Esophagus mucosa (tissue), 1 donor: ENCODE measurements at regions not wholly inside any gene's neighbourhood (a gene's known extent, or its start where the extent isn't known, plus 50 kb on each side); places are given as distances from the start of the nearest gene placed in this dataset.

ENCODE experiments used
- ATAC-seq: fragments of 200-7000 bp; cut with Tn5 transposase; one replicate; pipeline ENCODE4 v1.9.1; 2020
- donor health status: DM: yes; HTN: yes; CAD: no.

- ATAC-seq = no peak
These were observed 244.7 kb downstream of the KCNS3 start for GRCh38 chr2:18123211-18123570.

DNA sequence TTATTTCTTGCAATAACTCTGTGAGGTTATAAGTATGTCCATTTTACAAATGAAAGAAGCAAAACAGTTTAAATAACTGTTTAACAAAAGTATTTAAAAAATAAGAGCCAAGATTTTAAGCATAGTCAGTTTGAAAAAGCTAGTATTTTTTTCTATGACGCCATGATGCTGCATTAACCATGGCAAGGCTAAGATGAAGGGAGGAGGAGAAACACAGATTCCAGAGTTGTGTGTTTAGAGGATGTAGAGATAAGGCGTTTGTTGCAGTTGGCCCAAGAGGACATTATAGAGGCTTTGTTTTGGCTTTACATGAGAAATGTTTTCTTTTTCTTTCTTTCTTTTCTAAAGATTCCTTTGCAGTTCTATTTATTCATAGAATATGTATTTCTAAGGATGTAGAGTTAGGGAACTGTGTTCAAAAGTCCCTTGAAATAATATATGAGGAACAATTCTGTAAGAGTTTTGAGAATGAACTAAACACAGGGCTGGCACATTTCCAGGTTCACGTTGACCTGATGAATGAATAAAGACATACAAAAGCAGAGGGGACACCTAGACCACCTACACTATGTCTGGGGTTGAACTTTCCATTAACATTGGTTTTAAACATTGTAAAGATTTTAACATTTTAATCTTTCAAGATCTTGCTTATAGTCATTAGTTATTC lies 244.2 kb downstream of the KCNS3 start:
- no peak for ATAC-seq

DNA sequence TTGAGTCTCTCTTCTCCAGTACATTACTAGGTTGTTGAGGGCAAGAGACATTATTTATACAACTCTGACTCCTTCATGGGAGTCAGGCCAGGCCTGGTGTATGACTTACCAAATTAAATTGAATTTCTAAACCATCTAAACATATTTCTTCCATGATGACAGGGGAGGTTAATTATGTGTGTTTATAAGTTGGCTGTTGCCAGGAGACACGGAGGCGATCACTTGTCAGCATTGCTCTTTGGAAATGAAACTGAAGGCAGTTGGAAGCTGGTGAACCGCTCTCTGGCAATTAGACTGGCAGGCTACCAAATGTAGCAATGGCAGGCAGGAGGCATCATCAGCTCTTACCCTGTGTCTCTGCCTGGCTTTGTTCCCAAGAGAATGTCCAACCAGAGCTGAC lies 241.4 kb downstream of the KCNS3 start:
- ATAC-seq = no peak

DNA sequence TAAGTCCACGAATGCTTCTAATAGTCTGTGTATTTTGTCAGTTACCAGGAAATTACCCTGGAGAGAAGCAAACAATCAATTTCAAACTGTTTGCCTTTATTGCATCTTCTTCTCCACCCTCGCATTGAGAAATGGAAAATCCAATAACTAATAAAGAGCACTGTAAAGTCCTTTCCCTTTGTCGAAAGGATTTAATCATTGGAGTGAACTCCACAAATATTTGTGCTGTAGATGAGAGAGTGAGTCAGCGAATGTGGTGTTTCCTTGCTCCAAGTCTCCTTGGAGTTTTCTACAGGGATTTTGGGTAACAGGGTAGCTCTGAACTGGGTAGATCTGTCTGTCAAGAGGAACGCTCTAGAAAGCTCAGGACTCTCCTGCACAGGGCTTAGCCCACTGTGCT lies 240.2 kb downstream of the KCNS3 start:
- ATAC-seq = no peak

DNA sequence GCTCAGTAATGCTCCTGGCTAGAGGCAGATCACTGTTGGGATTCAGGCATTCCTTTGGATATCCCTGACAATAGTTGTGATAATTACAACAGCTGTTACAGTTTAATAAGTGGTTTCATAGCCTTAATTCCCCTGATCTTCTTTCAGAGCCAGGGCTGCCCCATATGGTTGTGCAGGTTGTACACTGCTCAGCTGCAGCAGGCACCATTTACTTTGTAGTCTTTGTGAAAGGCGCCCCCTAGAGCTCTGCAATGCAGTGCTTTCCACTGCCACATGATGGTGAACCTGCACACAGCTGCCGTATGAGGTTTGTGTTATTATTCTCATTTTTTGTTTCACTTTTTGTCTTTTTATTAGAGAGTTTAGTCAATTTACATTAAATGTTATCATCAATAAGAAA lies 239.1 kb downstream of the KCNS3 start:
- ATAC-seq = peak; percentile 78

DNA sequence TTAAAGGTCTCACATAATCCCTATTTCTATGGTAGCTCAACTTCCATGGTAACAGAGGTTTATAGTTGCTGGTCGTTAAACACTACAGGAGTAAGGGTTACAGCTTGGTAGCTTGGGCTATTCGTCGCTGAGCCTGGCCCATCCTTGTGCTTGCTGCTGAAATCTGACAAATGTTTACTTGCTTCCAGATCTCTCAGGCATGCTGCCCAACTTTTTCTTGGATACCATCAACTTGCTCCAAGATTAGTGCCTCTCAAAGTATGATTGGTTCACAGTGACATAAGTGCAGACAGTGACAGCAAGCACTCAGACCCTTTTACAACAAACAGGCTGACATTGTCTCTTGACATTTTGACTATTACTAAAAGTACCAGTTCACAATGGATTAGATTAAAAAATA lies 231.8 kb downstream of the KCNS3 start:
- no peak for ATAC-seq

GRCh38 chr2:18106841-18107240 lies 228.4 kb downstream of the KCNS3 start:
- no peak for ATAC-seq

- ATAC-seq = no peak
These were observed 227.5 kb downstream of the KCNS3 start for GRCh38 chr2:18105929-18106328.

DNA sequence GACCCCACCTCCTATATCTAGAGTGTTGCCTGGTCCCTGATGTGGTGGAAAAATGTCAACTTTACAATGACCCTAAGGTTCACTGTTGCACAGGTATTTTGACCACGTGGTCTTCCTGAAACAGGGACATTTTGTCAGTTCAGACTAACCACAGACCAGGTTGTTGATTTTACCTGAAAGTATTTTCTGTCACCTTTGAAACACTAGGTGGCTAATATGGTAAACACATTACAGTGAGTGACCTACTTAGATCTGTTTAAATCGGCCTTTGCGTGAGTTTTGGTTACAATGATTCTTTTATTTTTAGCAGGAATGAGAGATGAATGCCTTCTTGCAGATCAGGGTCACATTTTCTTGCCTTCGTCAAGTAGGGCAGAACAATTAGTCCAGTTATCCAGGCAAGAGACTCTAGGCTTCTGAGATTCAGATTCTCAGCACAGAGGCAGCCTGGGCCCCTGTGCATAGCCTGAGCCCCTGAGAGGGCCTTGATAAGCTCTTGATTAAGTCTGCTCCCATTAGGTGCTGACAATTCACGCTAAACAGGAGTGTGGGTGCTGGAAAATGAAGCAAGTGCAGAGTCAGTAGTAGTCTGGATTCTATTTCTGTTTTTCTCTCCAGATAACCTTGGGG lies 226.2 kb downstream of the KCNS3 start:
- no peak for ATAC-seq

DNA sequence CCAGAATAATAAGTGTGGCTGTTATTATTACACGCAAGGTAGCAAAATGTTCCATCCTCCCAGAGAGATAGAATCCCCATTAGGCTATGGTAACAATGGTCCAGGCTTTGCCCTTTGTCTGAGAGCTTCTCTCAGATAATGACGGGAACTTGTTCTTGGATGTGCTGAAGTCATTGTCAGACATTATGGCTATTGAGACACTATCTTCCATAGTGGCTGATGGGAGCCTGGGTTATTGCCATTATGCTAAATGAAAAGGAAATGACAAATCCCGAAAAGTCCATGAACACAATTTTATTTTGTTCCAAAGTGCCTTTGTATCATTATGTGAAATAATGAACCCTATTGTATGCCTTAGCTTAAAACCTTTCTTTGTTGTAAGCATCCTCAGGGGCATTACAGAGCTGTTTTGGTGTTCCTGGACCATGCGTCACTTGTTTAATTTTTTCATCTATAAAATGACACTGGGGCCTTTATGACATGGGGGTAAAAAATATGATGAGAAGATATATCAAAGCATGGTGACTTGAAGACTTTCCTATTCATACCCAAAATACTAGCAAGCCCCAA lies 218.5 kb downstream of the KCNS3 start:
- no peak for ATAC-seq

- no peak for ATAC-seq
These were observed 215.8 kb downstream of the KCNS3 start for GRCh38 chr2:18094277-18094676.

GRCh38 chr2:18093196-18093595 lies 214.7 kb downstream of the KCNS3 start:
- ATAC-seq = no peak

DNA sequence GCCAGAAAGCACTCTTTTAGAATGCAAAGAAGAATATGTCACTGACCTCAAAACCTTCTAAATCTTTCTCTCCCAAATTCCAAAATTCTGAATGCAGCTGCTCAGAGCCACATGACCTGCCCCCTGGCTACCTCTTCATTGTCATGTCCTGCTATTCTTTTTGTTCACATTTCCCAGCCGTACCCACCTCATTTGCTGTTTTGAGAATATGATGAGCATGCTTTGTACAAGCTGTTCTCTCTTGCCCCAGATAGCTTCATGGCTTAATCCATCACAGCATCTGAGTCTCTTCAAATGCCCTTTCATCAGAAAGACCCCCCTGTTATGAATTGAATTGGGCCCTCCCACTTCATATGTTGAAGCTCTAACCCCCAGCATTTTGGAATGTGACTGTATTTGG lies 214.3 kb downstream of the KCNS3 start:
- ATAC-seq = no peak

DNA sequence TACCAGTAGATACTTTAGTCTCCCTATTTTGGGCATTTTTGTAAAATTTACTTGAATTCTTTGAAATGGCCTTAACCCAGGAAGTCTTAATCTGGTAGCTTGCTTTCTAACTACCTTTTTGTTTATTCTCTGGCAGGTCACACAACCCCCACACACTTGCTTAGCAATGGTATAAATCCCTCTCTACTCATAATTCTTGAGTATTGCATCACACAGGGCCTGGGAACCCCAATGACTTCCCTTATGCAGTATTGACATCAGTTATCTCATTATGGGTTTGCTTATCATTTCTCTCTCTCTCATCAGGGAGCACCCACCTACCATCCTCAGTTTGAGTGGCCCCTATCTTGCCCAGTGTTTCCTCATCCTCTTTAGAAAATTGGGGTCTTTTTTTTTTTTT lies 207.1 kb downstream of the KCNS3 start:
- ATAC-seq = no peak

DNA sequence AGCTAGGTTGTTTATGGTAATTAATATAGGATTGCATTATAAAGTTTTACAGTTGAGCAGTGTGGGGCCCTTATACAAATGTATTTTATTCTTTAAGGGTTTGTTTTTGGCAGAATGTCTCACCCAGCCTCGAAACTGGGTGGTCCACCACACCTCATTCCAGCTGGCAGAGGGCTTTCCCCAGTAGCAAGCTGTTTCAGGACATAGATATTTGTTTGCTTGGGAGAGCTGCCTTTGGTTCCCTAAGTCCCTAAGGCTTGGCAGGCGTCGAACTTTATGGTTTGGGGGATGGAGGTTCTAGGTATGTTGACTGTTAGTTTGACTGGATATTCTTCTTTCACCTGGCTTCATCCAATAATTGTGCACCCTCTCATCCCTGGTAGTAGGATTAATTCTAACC lies 205.9 kb downstream of the KCNS3 start:
- ATAC-seq = no peak

DNA sequence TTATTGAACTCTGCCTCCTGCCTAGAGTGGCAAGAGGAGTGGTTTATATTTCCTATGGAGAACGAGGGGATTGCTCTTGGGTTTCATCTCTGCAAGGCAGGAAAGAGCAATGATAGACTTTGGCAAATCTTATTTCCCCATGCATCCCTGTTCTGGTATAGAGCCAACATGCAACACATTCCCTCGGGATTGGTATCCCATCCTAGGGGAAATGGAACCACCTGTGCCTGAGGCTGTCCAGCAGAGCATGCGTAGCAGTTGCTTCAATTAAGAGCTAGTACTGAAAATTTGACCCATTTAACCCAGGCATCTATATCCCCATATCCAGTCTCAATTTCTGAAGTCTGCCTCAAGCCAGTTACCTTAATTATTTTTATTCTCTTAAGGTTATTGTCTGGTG lies 205.3 kb downstream of the KCNS3 start:
- no peak for ATAC-seq

GRCh38 chr2:18078216-18078615 lies 199.7 kb downstream of the KCNS3 start:
- no peak for ATAC-seq

- no peak for ATAC-seq
These were observed 199.2 kb downstream of the KCNS3 start for GRCh38 chr2:18077704-18078103.

DNA sequence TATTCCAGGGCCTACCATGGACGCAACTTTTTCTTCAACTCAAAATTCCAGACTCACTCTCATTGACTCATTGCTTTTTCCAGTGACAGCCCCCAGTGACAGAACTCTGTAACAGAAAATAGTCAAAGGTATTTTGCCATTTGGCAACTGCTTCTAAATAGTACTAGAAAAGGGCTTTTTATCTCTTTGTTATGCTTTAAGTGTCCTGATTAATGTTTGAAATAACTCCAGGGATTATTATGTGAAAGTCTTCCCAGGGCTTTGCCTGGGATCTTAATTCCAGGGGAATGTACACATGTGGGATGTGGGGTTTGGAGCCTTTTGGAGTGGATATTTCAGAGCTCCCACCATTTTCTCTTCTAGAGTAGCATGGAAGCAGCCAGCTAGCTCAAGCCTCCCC lies 198.8 kb downstream of the KCNS3 start:
- no peak for ATAC-seq

DNA sequence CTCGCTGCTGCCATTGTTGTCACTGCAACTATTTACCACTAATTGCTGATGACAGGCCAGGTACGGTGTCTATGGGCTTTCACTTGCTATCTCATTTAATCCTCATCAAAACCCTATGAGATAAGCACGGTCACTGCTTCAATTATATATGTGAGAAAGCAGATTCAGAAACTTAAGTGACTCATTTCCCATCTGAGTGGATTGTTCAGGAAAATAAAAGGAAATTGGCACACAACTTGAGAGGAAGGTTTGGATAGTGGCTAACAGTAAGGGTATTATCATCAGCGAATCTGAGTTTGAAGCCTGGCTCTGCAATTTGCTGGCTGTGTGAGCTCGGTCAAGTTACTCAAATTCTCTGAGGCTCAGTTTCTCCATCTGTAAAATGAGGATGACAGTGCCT lies 196.0 kb downstream of the KCNS3 start:
- no peak for ATAC-seq

GRCh38 chr2:18073601-18074000 lies 195.1 kb downstream of the KCNS3 start:
- no peak for ATAC-seq

- ATAC-seq = no peak
These were observed 189.3 kb downstream of the KCNS3 start for GRCh38 chr2:18067588-18068384.

GRCh38 chr2:18066894-18067293 lies 188.4 kb downstream of the KCNS3 start:
- ATAC-seq = no peak

- no peak for ATAC-seq
These were observed 187.6 kb downstream of the KCNS3 start for GRCh38 chr2:18066066-18066465.
